ENCODE measurements at regions not wholly inside any gene's neighbourhood (a gene's known extent, or its start where the extent isn't known, plus 50 kb on each side); places are given as distances from the start of the nearest gene placed in this dataset.

DNA sequence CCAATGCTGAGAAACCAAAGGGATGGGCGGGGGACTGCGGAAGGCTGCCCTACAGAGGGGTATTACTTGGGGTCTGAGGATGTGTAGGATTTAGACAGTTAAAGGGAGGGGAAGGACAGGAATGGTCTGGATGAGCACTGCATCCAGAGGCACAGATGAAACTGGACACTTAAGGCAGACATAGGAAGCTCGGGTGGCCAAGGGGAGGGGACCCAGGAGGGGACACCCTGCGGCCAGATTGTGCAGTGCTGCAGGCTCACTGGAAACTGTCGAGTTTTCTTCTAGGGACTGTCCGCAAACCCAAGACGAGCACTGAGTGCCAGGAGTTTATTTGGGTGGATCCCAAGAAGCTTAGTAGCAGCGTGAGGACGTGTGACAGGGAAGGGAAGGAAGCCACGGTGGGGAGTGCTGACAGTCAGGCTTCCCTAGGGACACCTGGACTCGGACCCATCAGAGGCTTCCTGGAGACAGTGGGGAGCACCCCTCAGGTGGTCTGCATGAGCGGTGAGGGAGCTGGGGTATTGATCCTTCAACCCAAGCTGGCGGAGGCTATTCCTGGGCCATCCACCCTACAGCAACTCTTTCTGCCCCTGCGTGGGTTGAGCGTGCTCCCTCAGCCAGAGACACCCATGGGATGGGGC lies 278.7 kb downstream of the FOXL1 start:
- TF ChIP-seq POLR2A (IDR thresholded peaks at IDR 0.05; ENCODE audit: low read length) (no peak), GATA1 (IDR thresholded peaks at IDR 0.05; ENCODE audit: low read depth, low read length) (no peak)

All from erythroblast (primary cell).